Retinal pigment epithelial cell (primary cell): ENCODE measurements at regions not wholly inside any gene's neighbourhood (a gene's known extent, or its start where the extent isn't known, plus 50 kb on each side); places are given as distances from the start of the nearest gene placed in this dataset.

ENCODE experiments used
- DNase-seq: peaks from one replicate; pipeline ENCODE4 v3.0.0-alpha.2; 2010; ENCODE audit warnings: low read depth
- H3K4me3 ChIP-seq: 2 replicates; pipeline ENCODE4 v1.5.1; 2011; ENCODE audit warnings: mild to moderate bottlenecking, low read length, control low read depth, moderate library complexity
- TF ChIP-seq, protein P1 (sequence below): conservative IDR thresholded peaks from 2 replicates; pipeline ENCODE4 v1.5.1; 2011; ENCODE audit warnings: low read depth, low read length, control low read depth, inconsistent platforms

DNA sequence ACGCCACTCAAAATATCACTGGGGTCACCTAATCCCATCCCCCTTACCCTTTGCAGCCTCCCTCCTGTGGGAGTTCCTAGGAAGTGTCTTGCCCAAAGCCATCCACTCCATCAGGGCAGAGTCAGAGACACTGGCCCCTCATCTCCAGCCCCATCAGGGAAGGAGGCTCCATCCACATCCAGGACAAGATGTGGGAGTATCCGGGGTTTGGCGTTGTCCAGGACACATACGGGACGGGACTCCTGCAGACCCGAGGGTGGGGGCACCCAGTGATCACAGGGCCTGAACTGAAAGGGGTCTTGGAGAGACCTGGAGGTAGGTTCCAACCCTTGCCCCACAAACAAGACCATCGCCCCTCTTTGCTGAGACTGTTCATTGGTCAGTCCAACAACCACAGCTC, 348.2 kb downstream of the MATN1 start:
- TF ChIP-seq, protein P1, sequence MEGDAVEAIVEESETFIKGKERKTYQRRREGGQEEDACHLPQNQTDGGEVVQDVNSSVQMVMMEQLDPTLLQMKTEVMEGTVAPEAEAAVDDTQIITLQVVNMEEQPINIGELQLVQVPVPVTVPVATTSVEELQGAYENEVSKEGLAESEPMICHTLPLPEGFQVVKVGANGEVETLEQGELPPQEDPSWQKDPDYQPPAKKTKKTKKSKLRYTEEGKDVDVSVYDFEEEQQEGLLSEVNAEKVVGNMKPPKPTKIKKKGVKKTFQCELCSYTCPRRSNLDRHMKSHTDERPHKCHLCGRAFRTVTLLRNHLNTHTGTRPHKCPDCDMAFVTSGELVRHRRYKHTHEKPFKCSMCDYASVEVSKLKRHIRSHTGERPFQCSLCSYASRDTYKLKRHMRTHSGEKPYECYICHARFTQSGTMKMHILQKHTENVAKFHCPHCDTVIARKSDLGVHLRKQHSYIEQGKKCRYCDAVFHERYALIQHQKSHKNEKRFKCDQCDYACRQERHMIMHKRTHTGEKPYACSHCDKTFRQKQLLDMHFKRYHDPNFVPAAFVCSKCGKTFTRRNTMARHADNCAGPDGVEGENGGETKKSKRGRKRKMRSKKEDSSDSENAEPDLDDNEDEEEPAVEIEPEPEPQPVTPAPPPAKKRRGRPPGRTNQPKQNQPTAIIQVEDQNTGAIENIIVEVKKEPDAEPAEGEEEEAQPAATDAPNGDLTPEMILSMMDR, result no peak
- no peak overlapping the region for H3K4me3 ChIP-seq
- DNase-seq, result no peak

DNA sequence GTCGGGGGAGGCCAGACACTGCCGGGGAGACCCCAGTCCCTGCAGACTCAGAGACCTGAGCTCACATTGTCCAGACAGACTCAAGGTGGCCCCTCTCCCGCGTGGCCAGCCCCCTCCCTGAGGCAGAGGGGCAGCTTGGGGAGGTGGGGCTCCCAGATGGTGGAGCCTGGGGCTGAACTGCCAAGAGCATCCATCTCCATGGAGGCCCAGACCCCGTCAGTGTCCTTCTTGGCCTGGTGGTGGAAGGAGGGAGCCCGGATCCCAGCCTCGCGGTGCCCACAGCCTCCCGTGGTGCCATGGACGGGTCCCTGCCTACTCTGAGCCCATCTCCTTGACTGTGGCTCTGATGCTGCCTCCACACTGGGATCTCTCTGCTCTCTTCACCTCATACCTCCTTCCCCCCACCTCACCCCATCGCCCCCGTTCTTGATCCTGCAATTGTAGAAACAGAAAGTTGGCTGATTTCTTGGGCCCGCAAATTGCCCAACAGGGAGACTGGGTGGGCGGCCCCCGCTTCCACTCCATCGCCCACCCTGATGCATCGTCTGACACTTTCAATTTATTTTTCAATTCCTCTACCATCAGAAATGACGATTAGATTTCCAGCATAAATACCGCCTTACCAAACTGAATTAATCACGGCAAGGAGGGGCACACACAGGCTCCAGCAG, 348.9 kb downstream of the MATN1 start:
- TF ChIP-seq, protein P1, result no peak
- DNase-seq, result no peak
- H3K4me3 ChIP-seq, result no peak overlapping the region

DNA sequence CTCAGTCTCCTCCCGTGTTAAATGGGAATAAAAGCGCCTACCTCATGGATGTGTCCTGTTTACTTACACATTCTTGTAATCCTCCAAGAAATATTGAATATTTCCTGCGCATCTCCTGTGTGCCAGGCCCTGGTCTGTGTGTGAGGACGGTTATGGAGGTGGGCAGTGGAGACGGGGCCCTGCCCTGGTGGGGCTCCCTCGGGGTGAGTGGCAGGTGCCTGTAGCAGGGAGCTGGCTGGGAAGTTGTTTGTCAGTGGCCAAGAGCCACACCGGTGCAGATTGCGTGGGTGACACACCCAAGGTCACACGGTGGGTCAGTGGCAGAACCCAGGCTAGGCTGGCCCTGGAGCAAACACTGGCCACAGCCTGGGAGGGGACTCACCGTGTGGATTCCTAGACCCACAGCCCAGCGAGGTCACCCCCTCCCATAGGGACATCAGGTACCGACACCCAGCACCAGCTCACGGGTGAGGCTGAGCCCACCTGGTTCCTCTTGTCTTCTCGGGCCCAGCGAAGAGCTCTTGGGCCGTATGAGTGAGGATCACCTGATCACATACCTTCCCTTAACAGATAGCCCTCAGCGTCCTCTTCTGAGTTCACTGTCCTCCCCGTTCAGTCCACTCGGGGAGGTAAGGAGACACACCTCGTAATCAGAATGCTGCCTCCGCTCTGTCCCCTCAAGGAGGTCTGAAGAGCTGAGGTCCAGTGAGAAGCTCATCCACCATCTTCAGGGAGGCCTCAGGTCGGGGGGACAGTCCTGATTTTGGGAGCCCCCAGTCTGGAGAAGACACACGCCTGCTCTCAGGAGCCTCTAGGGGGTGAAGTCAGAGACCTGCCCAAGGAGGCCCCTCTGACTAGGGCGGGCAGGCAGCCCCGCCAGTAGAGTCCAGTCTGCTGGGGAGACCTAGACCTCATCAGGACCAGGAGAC, 349.6 kb downstream of the MATN1 start:
- H3K4me3 ChIP-seq, result no peak overlapping the region
- TF ChIP-seq, protein P1, result no peak
- DNase-seq, result no peak

DNA sequence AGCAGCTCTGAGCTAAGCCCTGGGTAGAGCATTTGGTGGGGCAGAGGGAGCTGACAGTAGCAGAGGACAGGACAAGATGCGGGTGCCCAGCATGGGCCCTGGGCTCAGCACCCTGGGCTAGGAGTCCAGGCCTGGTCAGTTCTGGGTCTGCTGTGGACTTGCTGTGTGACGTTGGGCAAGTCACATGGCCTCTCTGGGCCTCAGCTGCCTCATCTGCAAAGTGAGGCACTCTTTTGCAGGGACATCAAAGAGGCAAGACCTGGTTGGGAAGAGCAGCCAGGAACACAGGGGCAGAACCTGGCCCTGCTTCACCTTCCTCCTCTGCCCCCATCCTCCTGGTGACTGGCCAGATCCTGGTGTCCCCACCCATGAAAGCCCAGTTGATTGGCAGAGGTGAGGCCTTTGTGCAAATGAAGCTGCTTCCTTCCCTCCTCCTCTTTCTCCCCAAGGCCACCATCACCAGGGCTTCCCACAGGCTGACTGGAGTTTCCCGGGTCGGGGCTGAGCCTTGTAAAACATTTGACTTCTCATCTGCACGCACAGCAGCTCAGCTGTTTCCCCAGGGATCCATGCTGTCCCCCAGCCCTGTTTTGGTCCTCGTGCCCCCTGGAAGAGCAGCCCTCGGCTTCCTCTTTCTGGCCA, 350.5 kb downstream of the MATN1 start:
- DNase-seq, result no peak
- no peak overlapping the region for H3K4me3 ChIP-seq
- TF ChIP-seq, protein P1, result no peak

DNA sequence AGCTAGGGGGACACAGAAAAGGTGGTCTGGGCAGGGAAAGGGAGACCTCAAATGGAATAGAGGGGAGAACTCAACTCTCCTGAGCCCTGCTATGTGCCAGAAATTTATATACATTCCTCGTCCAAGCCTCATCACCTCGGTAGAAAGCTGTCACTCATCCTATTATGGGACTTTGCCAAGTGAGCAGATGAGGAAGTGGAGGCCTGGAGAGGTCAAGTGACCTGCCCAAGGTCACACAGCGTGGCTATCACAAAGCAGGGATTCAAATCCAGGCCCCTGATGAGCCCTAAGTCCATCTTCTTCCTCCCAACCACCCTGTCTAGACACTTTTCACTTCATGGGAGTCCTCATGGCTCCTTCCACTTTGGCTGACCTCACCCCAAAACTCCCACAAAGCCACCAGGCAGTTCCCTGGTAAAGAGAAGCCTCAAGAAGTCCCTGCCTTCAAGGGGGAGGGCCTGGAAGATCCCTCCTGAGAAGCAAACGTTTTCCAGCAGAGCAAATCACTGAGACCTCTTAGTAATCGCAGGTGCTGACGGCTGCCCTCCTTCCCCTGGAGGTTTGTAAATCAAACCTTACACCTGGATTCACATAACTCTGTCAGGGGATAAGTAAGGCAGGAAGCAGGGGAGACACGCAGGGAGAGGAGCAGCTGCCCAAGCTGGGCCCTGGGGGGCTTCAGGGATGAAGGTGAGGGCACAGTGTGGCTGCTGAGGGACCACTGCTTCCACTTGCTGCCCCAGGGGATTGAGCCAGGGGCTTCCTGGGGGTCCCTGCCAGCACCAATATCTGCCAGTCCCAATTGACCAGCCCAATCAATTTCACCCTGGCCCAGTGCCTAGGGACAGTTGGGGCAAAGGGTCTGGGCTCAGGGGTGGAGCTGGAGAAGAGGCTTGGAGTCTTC, 351.2 kb downstream of the MATN1 start:
- DNase-seq, result no peak
- TF ChIP-seq, protein P1, result no peak
- H3K4me3 ChIP-seq, result no peak overlapping the region

DNA sequence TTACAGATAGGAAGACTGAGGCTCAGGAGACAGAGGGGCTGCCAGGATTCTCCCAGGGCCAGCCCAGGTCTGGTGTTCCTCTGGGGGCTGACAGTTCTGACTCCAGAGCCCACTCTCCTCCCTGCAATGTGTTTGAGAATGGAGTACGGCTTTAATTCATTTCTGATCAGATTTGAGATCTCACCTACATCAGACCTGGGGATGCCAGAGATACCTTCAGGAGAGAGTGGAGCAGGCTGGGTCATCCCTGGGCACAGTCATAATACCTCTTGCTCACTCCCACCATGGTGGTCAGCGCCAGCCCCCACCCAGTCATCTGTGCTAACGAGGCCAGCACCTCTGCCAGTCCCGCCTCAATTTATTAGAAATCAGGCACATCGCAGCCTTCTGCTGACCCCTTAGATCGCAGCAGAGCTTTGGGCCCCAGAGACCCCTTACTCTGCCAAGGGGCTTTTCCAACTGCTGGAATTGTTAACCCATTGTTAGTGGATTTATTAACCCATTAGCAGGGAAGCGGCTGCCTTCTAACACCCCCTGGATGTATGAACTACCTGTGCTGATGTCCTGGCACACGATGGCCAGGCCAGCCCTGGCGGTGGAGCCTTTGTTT, 352.1 kb downstream of the MATN1 start:
- TF ChIP-seq, protein P1, result no peak

More for the DNA sequence above, 352.1 kb downstream of the MATN1 start:
- no peak overlapping the region for H3K4me3 ChIP-seq
- no peak for DNase-seq
